CD8-positive, alpha-beta memory T cell (primary cell): ENCODE measurements at regions not wholly inside any gene's neighbourhood (a gene's known extent, or its start where the extent isn't known, plus 50 kb on each side); places are given as distances from the start of the nearest gene placed in this dataset.

Source experiments
- CTCF ChIA-PET: fragments of 350-600 bp; sonication (Branson Sonifier 250); formaldehyde crosslinking; loops from one replicate; lab custom pipeline; 2021; ENCODE audit warnings: antibody characterized with exemption; lab: Charles Lee
- POLR2A ChIA-PET: fragments of 350-600 bp; sonication (Branson Sonifier 250); formaldehyde crosslinking; loops from one replicate; lab custom pipeline; 2021; ENCODE audit warnings: antibody characterized with exemption; lab: Charles Lee
- DNase-seq, 5 donors: peaks; one replicate each; pipeline versions ENCODE4 v3.0.0 to v3.0.0-alpha.2; 2020 to 2022; ENCODE audit warnings: mixed read lengths in 1 of 5
- H3K27ac ChIP-seq: one replicate; pipeline ENCODE4 v1.7.0; 2013; ENCODE audit warnings: low read depth, mild to moderate bottlenecking, low read length, moderate library complexity
- H3K27me3 ChIP-seq: 2 replicates; pipeline ENCODE4 v1.7.0; 2013; ENCODE audit warnings: low read length, mild to moderate bottlenecking; ENCODE audit not compliant: insufficient read depth, poor library complexity, severe bottlenecking
- H3K36me3 ChIP-seq: 2 replicates; pipeline ENCODE4 v1.7.0; 2013; ENCODE audit warnings: mild to moderate bottlenecking, low read length, moderate library complexity; ENCODE audit not compliant: insufficient read depth
- H3K4me1 ChIP-seq: 2 replicates; pipeline ENCODE4 v1.7.0; 2013; ENCODE audit warnings: mild to moderate bottlenecking, low read length, moderate library complexity; ENCODE audit not compliant: insufficient read depth
- H3K4me3 ChIP-seq: 2 replicates; pipeline ENCODE4 v1.7.0; 2013; ENCODE audit warnings: mild to moderate bottlenecking, low read length
- H3K9me3 ChIP-seq: 2 replicates; pipeline ENCODE4 v1.7.0; 2013; ENCODE audit warnings: mild to moderate bottlenecking, low read length
- H3K27ac Mint-ChIP-seq, 8 donors: one replicate each; pipeline ENCODE4 v1.8.0; 2020 to 2021; ENCODE audit warnings: mixed read lengths in 8 of 8, mild to moderate bottlenecking in 6 of 8, inconsistent platforms in 3 of 8, moderate library complexity in 3 of 8
- H3K27me3 Mint-ChIP-seq, 2 donors: one replicate each; pipeline ENCODE4 v1.8.0; 2020 to 2021; ENCODE audit warnings: mixed read lengths in 2 of 2, mild to moderate bottlenecking in 1 of 2, moderate library complexity in 1 of 2
- H3K36me3 Mint-ChIP-seq, 3 donors: one replicate each; pipeline ENCODE4 v1.8.0; 2020 to 2021; ENCODE audit warnings: mixed read lengths in 3 of 3, inconsistent platforms in 1 of 3, mild to moderate bottlenecking in 1 of 3
- H3K4me1 Mint-ChIP-seq, 3 donors: one replicate each; pipeline ENCODE4 v1.8.0; 2020 to 2021; ENCODE audit warnings: mixed read lengths in 3 of 3, inconsistent platforms in 1 of 3, mild to moderate bottlenecking in 1 of 3
- H3K4me3 Mint-ChIP-seq, 7 donors: one replicate each; pipeline ENCODE4 v1.8.0; 2020 to 2021; ENCODE audit warnings: mixed read lengths in 7 of 7, mild to moderate bottlenecking in 6 of 7, moderate library complexity in 4 of 7, inconsistent platforms in 2 of 7
- H3K9me3 Mint-ChIP-seq, 5 donors: one replicate each; pipeline ENCODE4 v1.8.0; 2020 to 2022; ENCODE audit warnings: mixed read lengths in 5 of 5, mild to moderate bottlenecking in 3 of 5, moderate library complexity in 2 of 5, inconsistent platforms in 1 of 5

- ChIA-PET CTCF (no interaction called here), POLR2A (no interaction called here)
- no peaks in the 10 kb centered on the region for H3K27me3 ChIP-seq
- no peaks in the 10 kb centered on the region for H3K36me3 Mint-ChIP-seq
- no peak for DNase-seq
- H3K27me3 Mint-ChIP-seq: peaks cover 29 to 58% of the 10 kb centered on the region in 2 donors
- H3K4me3 Mint-ChIP-seq: no peak overlapping the region
- H3K4me3 ChIP-seq: no peak overlapping the region
- H3K36me3 ChIP-seq: no peaks in the 10 kb centered on the region
- H3K9me3 Mint-ChIP-seq: no peaks in the 10 kb centered on the region
- H3K9me3 ChIP-seq: no peaks in the 10 kb centered on the region
- H3K4me1 ChIP-seq: no peaks in the 10 kb centered on the region
- no peak overlapping the region for H3K27ac Mint-ChIP-seq
- no peak overlapping the region for H3K27ac ChIP-seq
- H3K4me1 Mint-ChIP-seq: no peaks in the 10 kb centered on the region
Measured at GRCh38 chr20:59451066-59451630, 150.7 kb downstream of the EDN3 start.

GRCh38 chr20:59451641-59452040 is 151.2 kb downstream of the EDN3 start:
- Histone ChIP-seq H3K4me1 (no peaks in the 10 kb centered on the region), H3K4me3 (no peak overlapping the region), H3K27me3 (no peaks in the 10 kb centered on the region), H3K36me3 (no peaks in the 10 kb centered on the region), H3K27ac (no peak overlapping the region), H3K9me3 (no peaks in the 10 kb centered on the region)
- DNase-seq: no peak
- no peak overlapping the region for H3K4me3 Mint-ChIP-seq
- POLR2A ChIA-PET: no interaction called here
- H3K36me3 Mint-ChIP-seq: no peaks in the 10 kb centered on the region
- no peak overlapping the region for H3K27ac Mint-ChIP-seq
- CTCF ChIA-PET: no interaction called here
- H3K4me1 Mint-ChIP-seq: no peaks in the 10 kb centered on the region
- H3K9me3 Mint-ChIP-seq: no peaks in the 10 kb centered on the region
- H3K27me3 Mint-ChIP-seq: peaks cover 29 to 53% of the 10 kb centered on the region in 2 donors

- Histone ChIP-seq H3K4me1 (no peaks in the 10 kb centered on the region), H3K4me3 (no peak overlapping the region), H3K27ac (no peak overlapping the region), H3K36me3 (no peaks in the 10 kb centered on the region), H3K9me3 (no peaks in the 10 kb centered on the region), H3K27me3 (no peaks in the 10 kb centered on the region)
- no peaks in the 10 kb centered on the region for H3K9me3 Mint-ChIP-seq
- no peak overlapping the region for H3K4me3 Mint-ChIP-seq
- no peaks in the 10 kb centered on the region for H3K4me1 Mint-ChIP-seq
- no peaks in the 10 kb centered on the region for H3K36me3 Mint-ChIP-seq
- peaks cover 27 to 51% of the 10 kb centered on the region in 2 donors for H3K27me3 Mint-ChIP-seq
- ChIA-PET CTCF (no interaction called here), POLR2A (no interaction called here)
- no peak for DNase-seq
- H3K27ac Mint-ChIP-seq: no peak overlapping the region
Measured at GRCh38 chr20:59452856-59453255, 151.5 kb upstream of the PHACTR3 start.

GRCh38 chr20:59453759-59454560 is 150.4 kb upstream of the PHACTR3 start:
- CTCF ChIA-PET: no interaction called here
- no peaks in the 10 kb centered on the region for H3K36me3 Mint-ChIP-seq

GRCh38 chr20:59455402-59456341 is 148.7 kb upstream of the PHACTR3 start:
- no peaks in the 10 kb centered on the region for H3K36me3 ChIP-seq
- Mint-ChIP-seq H3K27me3 (peaks cover 15 to 47% of the 10 kb centered on the region in 2 donors), H3K9me3 (no peaks in the 10 kb centered on the region), H3K4me3 (no peak overlapping the region), H3K27ac (no peak overlapping the region), H3K4me1 (no peaks in the 10 kb centered on the region), H3K36me3 (no peaks in the 10 kb centered on the region)
- DNase-seq: no peak
- CTCF ChIA-PET: interaction anchor here (1.0 to 1.3 kb wide), 2 partner anchors 19 to 40 kb away, joined by 3 to 4 read pairs; no protein-coding TSS in a partner anchor
- no peaks in the 10 kb centered on the region for H3K4me1 ChIP-seq
- no peaks in the 10 kb centered on the region for H3K9me3 ChIP-seq
- no peak overlapping the region for H3K27ac ChIP-seq
- POLR2A ChIA-PET: interaction anchor here (0.6 kb wide), 1 partner anchor 10 kb away, joined by 3 read pairs; no protein-coding TSS in a partner anchor
- H3K27me3 ChIP-seq: no peaks in the 10 kb centered on the region
- H3K4me3 ChIP-seq: no peak overlapping the region

More at GRCh38 chr20:59453759-59454560, 150.4 kb upstream of the PHACTR3 start:
- peaks cover 18 to 47% of the 10 kb centered on the region in 2 donors for H3K27me3 Mint-ChIP-seq
- Histone ChIP-seq H3K9me3 (no peaks in the 10 kb centered on the region), H3K27me3 (no peaks in the 10 kb centered on the region), H3K4me3 (no peak overlapping the region), H3K27ac (no peak overlapping the region), H3K4me1 (no peaks in the 10 kb centered on the region), H3K36me3 (no peaks in the 10 kb centered on the region)
- no peak overlapping the region for H3K4me3 Mint-ChIP-seq
- no peaks in the 10 kb centered on the region for H3K4me1 Mint-ChIP-seq
- H3K9me3 Mint-ChIP-seq: no peaks in the 10 kb centered on the region
- DNase-seq: no peak
- POLR2A ChIA-PET: no interaction called here
- H3K27ac Mint-ChIP-seq: no peak overlapping the region

- Mint-ChIP-seq H3K4me1 (no peaks in the 10 kb centered on the region), H3K36me3 (no peaks in the 10 kb centered on the region), H3K9me3 (no peaks in the 10 kb centered on the region), H3K27me3 (peaks cover 15 to 44% of the 10 kb centered on the region in 2 donors), H3K27ac (no peak overlapping the region), H3K4me3 (no peak overlapping the region)
- POLR2A ChIA-PET: no interaction called here
- H3K36me3 ChIP-seq: no peaks in the 10 kb centered on the region
- CTCF ChIA-PET: interaction anchor here (1.0 kb wide), 1 partner anchor 39 kb away, joined by 4 read pairs; no protein-coding TSS in a partner anchor
- H3K27me3 ChIP-seq: no peaks in the 10 kb centered on the region
- no peak for DNase-seq
- no peak overlapping the region for H3K27ac ChIP-seq
- H3K4me3 ChIP-seq: no peak overlapping the region
- no peaks in the 10 kb centered on the region for H3K4me1 ChIP-seq
- H3K9me3 ChIP-seq: no peaks in the 10 kb centered on the region
Measured at GRCh38 chr20:59456342-59457279, 147.7 kb upstream of the PHACTR3 start.

- no peaks in the 10 kb centered on the region for H3K36me3 Mint-ChIP-seq
- no peaks in the 10 kb centered on the region for H3K9me3 Mint-ChIP-seq
- Histone ChIP-seq H3K36me3 (no peaks in the 10 kb centered on the region), H3K9me3 (no peaks in the 10 kb centered on the region), H3K27me3 (no peaks in the 10 kb centered on the region), H3K4me3 (no peak overlapping the region), H3K4me1 (no peaks in the 10 kb centered on the region), H3K27ac (no peak overlapping the region)
- no peak overlapping the region for H3K4me3 Mint-ChIP-seq
- H3K4me1 Mint-ChIP-seq: no peaks in the 10 kb centered on the region
- ChIA-PET CTCF (no interaction called here), POLR2A (no interaction called here)
- peaks cover 15 to 42% of the 10 kb centered on the region in 2 donors for H3K27me3 Mint-ChIP-seq
- DNase-seq: no peak
- H3K27ac Mint-ChIP-seq: peak overlapping the region in 1 of 8 donors; percentile 48
Measured at GRCh38 chr20:59458645-59459044, 145.7 kb upstream of the PHACTR3 start.
